ENCODE measurements at regions not wholly inside any gene's neighbourhood (a gene's known extent, or its start where the extent isn't known, plus 50 kb on each side); places are given as distances from the start of the nearest gene placed in this dataset.

GRCh38 chr16:18045356-18045755 is 291.2 kb downstream of the NPIPA8 start:
- H3K27ac ChIP-seq (replicated peaks; ENCODE audit: low read length) = no peak overlapping the region
- no peaks in the 10 kb centered on the region for H3K36me3 ChIP-seq (replicated peaks in 1 of 2; ENCODE audit: control insufficient read depth in 2 of 2, insufficient read depth in 2 of 2, low read length in 2 of 2)
- H2AFZ ChIP-seq (ENCODE audit: low read length) = no peak overlapping the region
- no peak overlapping the region for H3K4me2 ChIP-seq (ENCODE audit: insufficient read depth, low read length, poor library complexity, severe bottlenecking)
- no peak overlapping the region for H2BK15ac ChIP-seq (ENCODE audit: low read length)
- no peak overlapping the region for H3K14ac ChIP-seq (ENCODE audit: low read length)
- no peak overlapping the region for H3K18ac ChIP-seq (ENCODE audit: low read length)
- no peaks in the 10 kb centered on the region for H3K9me3 ChIP-seq (replicated peaks in 1 of 2; ENCODE audit: control insufficient read depth in 2 of 2, insufficient read depth in 1 of 2, low read depth in 1 of 2, low read length in 2 of 2)
- no peak overlapping the region for H2BK5ac ChIP-seq (ENCODE audit: low read length)
- H4K91ac ChIP-seq (ENCODE audit: low read depth, low read length, poor library complexity) = no peak overlapping the region
- no peak overlapping the region for H2AK5ac ChIP-seq (ENCODE audit: low read depth, low read length)
- no peak overlapping the region for H3K9ac ChIP-seq (ENCODE audit: low read depth, low read length, poor library complexity)
- no peak overlapping the region for H3K4me3 ChIP-seq (ENCODE audit: low read length in 2 of 2)
- no peak overlapping the region for H2BK12ac ChIP-seq (ENCODE audit: low read length)
- H4K8ac ChIP-seq (ENCODE audit: low read depth, low read length) = no peak overlapping the region
- no peaks in the 10 kb centered on the region for H3K4me1 ChIP-seq (ENCODE audit: control insufficient read depth in 2 of 2, insufficient read depth in 1 of 2, low read depth in 1 of 2, low read length in 2 of 2)
- H3K79me1 ChIP-seq (ENCODE audit: low read depth, low read length) = no peaks in the 10 kb centered on the region
- DNase-seq (ENCODE audit: low spot score) = no peak
- H3K23ac ChIP-seq (ENCODE audit: low read depth, low read length, poor library complexity) = no peak overlapping the region
- no peak overlapping the region for H3K4ac ChIP-seq (ENCODE audit: low read length)
- no peak overlapping the region for H2BK120ac ChIP-seq (ENCODE audit: low read depth, low read length)
- H3K27me3 ChIP-seq (ENCODE audit: control insufficient read depth in 3 of 3, insufficient read depth in 3 of 3, low read depth in 1 of 3, low read length in 3 of 3) = no peaks in the 10 kb centered on the region
- WGBS, 2 donors (ENCODE audit: extremely low coverage in 2 of 2, insufficient read length in 2 of 2, insufficient replicate concordance in 1 of 2) = no CpG with 5 or more reads among the region's 6 CpGs

DNA sequence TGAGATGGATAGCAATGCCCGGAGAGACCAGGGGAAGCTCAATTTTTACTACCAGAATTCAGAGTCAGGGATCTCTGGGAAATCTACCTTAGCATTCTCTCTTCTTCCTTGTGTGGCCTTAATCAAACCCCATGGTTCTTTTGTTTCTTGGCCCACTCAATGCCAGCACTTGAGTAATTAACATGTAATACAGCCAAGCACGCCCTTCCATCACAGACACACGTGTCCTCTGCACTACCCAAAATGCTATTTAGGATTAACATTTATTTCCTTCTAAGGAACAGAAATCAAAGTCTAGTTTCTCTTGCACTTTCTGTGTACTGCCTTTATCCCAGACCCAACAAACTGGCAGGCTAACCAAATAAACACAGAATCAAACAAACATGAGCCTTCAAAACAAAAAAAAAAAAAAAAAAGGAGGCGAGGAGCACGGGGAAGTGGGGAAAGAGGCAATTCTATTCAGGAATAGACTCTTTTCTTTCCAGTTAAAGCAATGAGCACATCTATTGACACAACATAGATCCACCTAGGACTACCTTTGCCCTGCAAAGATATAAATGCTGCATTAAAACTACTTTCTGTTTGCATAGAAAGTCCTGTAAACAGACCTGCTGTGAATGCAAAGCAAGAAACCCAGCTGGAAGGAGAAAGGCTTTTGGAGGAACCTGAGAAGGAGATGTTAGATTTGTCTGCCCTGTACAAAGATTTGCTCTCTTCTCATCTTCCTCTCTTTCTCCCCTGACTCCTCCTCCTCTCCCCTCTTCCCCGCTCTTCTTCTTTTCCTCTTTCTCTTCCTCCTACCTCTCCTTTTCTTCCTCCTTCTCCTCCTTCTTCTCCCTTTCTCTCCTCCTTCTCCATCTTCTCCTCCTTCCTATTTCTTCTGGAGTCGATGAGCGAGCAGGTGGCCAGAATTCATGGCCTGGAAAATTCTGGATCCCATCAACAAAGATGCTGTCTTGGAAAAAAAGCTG is 294.4 kb downstream of the NPIPA8 start:
- no CpG with 5 or more reads among the region's 8 CpGs for WGBS, 2 donors (ENCODE audit: extremely low coverage in 2 of 2, insufficient read length in 2 of 2, insufficient replicate concordance in 1 of 2)
- Histone ChIP-seq H3K27ac (replicated peaks; ENCODE audit: low read length) (no peak overlapping the region), H3K4me3 (ENCODE audit: low read length in 2 of 2) (no peak overlapping the region), H3K9me3 (replicated peaks in 1 of 2; ENCODE audit: control insufficient read depth in 2 of 2, insufficient read depth in 1 of 2, low read depth in 1 of 2, low read length in 2 of 2) (no peaks in the 10 kb centered on the region), H3K9ac (ENCODE audit: low read depth, low read length, poor library complexity) (no peak overlapping the region), H3K79me1 (ENCODE audit: low read depth, low read length) (no peaks in the 10 kb centered on the region), H3K36me3 (replicated peaks in 1 of 2; ENCODE audit: control insufficient read depth in 2 of 2, insufficient read depth in 2 of 2, low read length in 2 of 2) (no peaks in the 10 kb centered on the region), H3K4me2 (ENCODE audit: insufficient read depth, low read length, poor library complexity, severe bottlenecking) (no peak overlapping the region), H2AK5ac (ENCODE audit: low read depth, low read length) (no peak overlapping the region), H3K27me3 (ENCODE audit: control insufficient read depth in 3 of 3, insufficient read depth in 3 of 3, low read depth in 1 of 3, low read length in 3 of 3) (no peaks in the 10 kb centered on the region), H3K4ac (ENCODE audit: low read length) (no peak overlapping the region), H3K23ac (ENCODE audit: low read depth, low read length, poor library complexity) (no peak overlapping the region), H3K14ac (ENCODE audit: low read length) (no peak overlapping the region), H2BK120ac (ENCODE audit: low read depth, low read length) (no peak overlapping the region), H3K4me1 (ENCODE audit: control insufficient read depth in 2 of 2, insufficient read depth in 1 of 2, low read depth in 1 of 2, low read length in 2 of 2) (no peaks in the 10 kb centered on the region), H4K91ac (ENCODE audit: low read depth, low read length, poor library complexity) (no peak overlapping the region), H4K8ac (ENCODE audit: low read depth, low read length) (no peak overlapping the region), H2AFZ (ENCODE audit: low read length) (no peak overlapping the region), H3K18ac (ENCODE audit: low read length) (no peak overlapping the region), H2BK5ac (ENCODE audit: low read length) (no peak overlapping the region), H2BK12ac (ENCODE audit: low read length) (no peak overlapping the region), H2BK15ac (ENCODE audit: low read length) (no peak overlapping the region)
- no peak for DNase-seq (ENCODE audit: low spot score)

DNA sequence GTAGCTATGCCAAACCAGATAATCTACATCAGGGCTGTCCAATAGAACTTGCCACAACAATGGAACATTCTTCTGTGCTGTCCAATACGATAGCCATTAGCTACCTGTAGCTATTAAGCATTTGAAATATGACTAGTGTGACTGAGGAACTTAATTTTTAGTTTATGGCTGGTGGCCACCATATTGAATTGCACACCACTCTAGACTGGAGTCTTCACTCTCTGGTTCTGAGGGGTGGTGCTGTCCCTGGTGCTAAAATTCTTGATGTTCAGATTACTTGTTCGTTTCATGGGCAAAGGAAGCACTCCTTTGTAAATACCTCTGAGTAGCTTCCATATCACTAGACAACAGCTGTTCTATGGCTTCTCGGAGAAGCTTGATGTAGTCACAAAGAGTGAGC is 296.6 kb downstream of the NPIPA8 start:
- no peak overlapping the region for H3K4me2 ChIP-seq (ENCODE audit: insufficient read depth, low read length, poor library complexity, severe bottlenecking)
- H3K27ac ChIP-seq (replicated peaks; ENCODE audit: low read length) = no peak overlapping the region
- H3K27me3 ChIP-seq (ENCODE audit: control insufficient read depth in 3 of 3, insufficient read depth in 3 of 3, low read depth in 1 of 3, low read length in 3 of 3) = no peaks in the 10 kb centered on the region
- no peaks in the 10 kb centered on the region for H3K4me1 ChIP-seq (ENCODE audit: control insufficient read depth in 2 of 2, insufficient read depth in 1 of 2, low read depth in 1 of 2, low read length in 2 of 2)
- no peak overlapping the region for H2AFZ ChIP-seq (ENCODE audit: low read length)
- H3K18ac ChIP-seq (ENCODE audit: low read length) = no peak overlapping the region
- H3K36me3 ChIP-seq (replicated peaks in 1 of 2; ENCODE audit: control insufficient read depth in 2 of 2, insufficient read depth in 2 of 2, low read length in 2 of 2) = no peaks in the 10 kb centered on the region
- no peaks in the 10 kb centered on the region for H3K79me1 ChIP-seq (ENCODE audit: low read depth, low read length)
- no peaks in the 10 kb centered on the region for H3K9me3 ChIP-seq (replicated peaks in 1 of 2; ENCODE audit: control insufficient read depth in 2 of 2, insufficient read depth in 1 of 2, low read depth in 1 of 2, low read length in 2 of 2)
- H2BK120ac ChIP-seq (ENCODE audit: low read depth, low read length) = no peak overlapping the region
- H3K4ac ChIP-seq (ENCODE audit: low read length) = no peak overlapping the region
- no peak overlapping the region for H3K9ac ChIP-seq (ENCODE audit: low read depth, low read length, poor library complexity)
- WGBS, 2 donors (ENCODE audit: extremely low coverage in 2 of 2, insufficient read length in 2 of 2, insufficient replicate concordance in 1 of 2) = no CpG with 5 or more reads among the region's 3 CpGs
- no peak overlapping the region for H2BK5ac ChIP-seq (ENCODE audit: low read length)
- no peak overlapping the region for H4K8ac ChIP-seq (ENCODE audit: low read depth, low read length)
- H3K23ac ChIP-seq (ENCODE audit: low read depth, low read length, poor library complexity) = no peak overlapping the region
- H4K91ac ChIP-seq (ENCODE audit: low read depth, low read length, poor library complexity) = no peak overlapping the region
- H2BK12ac ChIP-seq (ENCODE audit: low read length) = no peak overlapping the region
- no peak for DNase-seq (ENCODE audit: low spot score)
- H2AK5ac ChIP-seq (ENCODE audit: low read depth, low read length) = no peak overlapping the region
- no peak overlapping the region for H3K14ac ChIP-seq (ENCODE audit: low read length)
- H3K4me3 ChIP-seq (ENCODE audit: low read length in 2 of 2) = no peak overlapping the region
- no peak overlapping the region for H2BK15ac ChIP-seq (ENCODE audit: low read length)

DNA sequence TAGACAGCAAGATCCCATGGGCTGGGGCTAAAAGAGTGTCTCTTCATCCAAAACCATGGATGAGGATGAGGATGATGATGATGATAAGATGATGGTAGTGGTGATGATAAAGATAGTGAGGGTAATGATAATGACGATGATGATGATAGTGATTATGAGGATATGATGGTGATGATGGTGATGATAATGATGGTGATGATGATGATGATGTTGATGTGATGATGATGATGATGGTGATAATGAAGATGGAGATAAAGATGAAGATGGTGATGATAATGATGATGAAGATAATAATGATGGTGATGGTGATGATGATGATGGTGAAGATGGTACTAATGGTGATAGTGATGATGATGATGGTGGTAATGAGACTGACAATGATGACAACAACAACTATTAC is 299.5 kb downstream of the NPIPA8 start:
- Histone ChIP-seq H2BK15ac (ENCODE audit: low read length) (no peak overlapping the region), H3K9me3 (replicated peaks in 1 of 2; ENCODE audit: control insufficient read depth in 2 of 2, insufficient read depth in 1 of 2, low read depth in 1 of 2, low read length in 2 of 2) (no peaks in the 10 kb centered on the region), H3K27me3 (ENCODE audit: control insufficient read depth in 3 of 3, insufficient read depth in 3 of 3, low read depth in 1 of 3, low read length in 3 of 3) (no peaks in the 10 kb centered on the region), H4K8ac (ENCODE audit: low read depth, low read length) (no peak overlapping the region), H3K4me1 (ENCODE audit: control insufficient read depth in 2 of 2, insufficient read depth in 1 of 2, low read depth in 1 of 2, low read length in 2 of 2) (no peaks in the 10 kb centered on the region), H3K18ac (ENCODE audit: low read length) (no peak overlapping the region), H3K4me3 (ENCODE audit: low read length in 2 of 2) (no peak overlapping the region), H3K4me2 (ENCODE audit: insufficient read depth, low read length, poor library complexity, severe bottlenecking) (no peak overlapping the region), H3K23ac (ENCODE audit: low read depth, low read length, poor library complexity) (no peak overlapping the region), H2AFZ (ENCODE audit: low read length) (no peak overlapping the region), H2AK5ac (ENCODE audit: low read depth, low read length) (no peak overlapping the region), H3K14ac (ENCODE audit: low read length) (no peak overlapping the region), H3K36me3 (replicated peaks in 1 of 2; ENCODE audit: control insufficient read depth in 2 of 2, insufficient read depth in 2 of 2, low read length in 2 of 2) (no peaks in the 10 kb centered on the region), H2BK120ac (ENCODE audit: low read depth, low read length) (no peak overlapping the region), H3K9ac (ENCODE audit: low read depth, low read length, poor library complexity) (no peak overlapping the region), H3K4ac (ENCODE audit: low read length) (no peak overlapping the region), H3K27ac (replicated peaks; ENCODE audit: low read length) (no peak overlapping the region), H3K79me1 (ENCODE audit: low read depth, low read length) (no peaks in the 10 kb centered on the region), H4K91ac (ENCODE audit: low read depth, low read length, poor library complexity) (no peak overlapping the region), H2BK12ac (ENCODE audit: low read length) (no peak overlapping the region), H2BK5ac (ENCODE audit: low read length) (no peak overlapping the region)
- 100% methylated on average over 1 of the region's 1 CpG for WGBS, 2 donors (ENCODE audit: extremely low coverage in 2 of 2, insufficient read length in 2 of 2, insufficient replicate concordance in 1 of 2)
- no peak for DNase-seq (ENCODE audit: low spot score)

Data from neuronal stem cell (in vitro differentiated cells).